HG03064 (cell line): ENCODE measurements at regions not wholly inside any gene's neighbourhood (a gene's known extent, or its start where the extent isn't known, plus 50 kb on each side); places are given as distances from the start of the nearest gene placed in this dataset.

Experiments used
- ATAC-seq: cut with Tn5 transposase; IDR thresholded peaks from one replicate; pipeline ENCODE4 v1.9.1; 2021; ENCODE audit warnings: low read depth; ENCODE audit not compliant: unreplicated experiment

DNA sequence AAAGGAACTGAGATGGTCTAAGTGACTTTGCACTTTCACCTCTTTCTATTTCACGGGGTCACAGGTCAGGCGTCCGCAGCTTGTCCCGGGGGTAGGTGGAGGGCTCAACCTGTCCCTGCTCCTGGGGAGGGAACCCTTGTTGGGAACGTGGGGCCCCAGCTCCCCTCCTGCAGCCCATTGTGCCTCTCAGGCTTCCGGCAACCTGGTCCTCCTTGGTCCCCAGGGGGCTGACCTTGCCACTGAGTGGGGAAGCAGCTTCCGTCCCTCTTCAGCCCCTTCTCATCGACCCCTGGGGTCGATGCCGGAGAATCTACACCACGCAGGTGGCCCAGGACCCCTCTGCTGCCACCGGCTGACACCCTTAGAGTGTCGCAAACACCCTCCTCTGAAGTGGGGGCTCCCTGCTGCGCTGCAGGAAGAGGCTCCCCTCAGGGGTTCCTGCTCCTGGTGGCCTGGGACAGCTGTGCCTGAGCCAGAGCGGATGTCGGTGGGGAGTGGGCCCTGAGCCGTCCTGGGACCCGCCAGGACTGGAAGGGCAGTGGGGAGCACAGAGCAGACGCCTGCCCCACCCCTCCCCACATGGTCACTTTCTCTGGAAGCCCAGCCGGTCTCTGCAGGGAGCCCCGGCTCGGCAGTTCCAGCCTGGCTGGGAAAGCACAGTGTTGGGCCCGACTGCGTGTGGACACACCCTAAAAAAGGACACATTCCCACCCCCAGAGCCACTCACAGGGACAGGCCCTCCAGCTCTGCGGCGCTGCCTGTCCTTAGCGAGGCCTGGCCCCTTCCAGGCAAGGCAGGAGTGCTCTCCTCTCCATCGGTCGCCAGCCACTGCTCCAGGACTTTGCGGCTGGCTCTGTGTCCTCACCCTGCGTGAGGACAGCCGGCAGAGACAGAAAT, 357.5 kb upstream of the SHH start:
- ATAC-seq = no peak

DNA sequence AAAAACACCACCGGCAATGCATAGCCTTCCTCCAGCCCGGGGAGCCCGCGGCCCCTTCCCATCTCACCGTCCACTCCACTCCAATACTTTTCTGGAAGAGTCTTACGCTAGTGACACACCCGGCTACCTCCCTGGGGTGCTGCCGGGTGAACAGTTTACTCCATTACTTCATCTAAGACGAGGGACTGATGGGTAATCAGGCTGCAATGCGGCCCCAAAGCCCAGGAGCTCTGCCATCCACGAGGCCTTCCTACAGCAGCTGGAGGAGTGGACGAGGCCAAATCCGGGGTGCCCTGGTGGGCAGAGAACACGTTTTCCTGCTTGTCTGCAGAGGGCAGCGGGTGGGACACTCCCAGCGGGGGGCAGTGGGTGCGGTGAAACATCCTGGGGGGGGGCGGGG, 356.2 kb upstream of the SHH start:
- no peak for ATAC-seq

DNA sequence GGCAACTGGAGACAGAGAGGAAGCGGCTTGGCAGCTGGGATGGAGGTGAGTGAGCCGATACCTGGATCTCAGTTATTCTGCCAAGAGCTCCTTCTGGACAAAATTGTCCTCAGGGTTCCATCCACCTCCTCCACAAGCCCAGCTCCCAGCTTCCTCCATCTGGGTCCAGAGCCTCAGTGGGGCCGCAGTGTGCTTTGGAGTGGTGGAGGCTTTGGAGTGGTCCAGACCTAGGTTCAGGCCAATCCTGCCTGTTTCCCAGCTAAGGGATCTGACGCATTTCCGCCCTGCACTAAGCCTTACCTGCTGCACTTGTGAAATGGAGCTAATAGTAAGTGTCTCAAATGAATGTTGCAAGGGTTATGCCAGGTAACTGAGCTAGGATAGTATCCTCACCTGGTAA, 355.7 kb upstream of the SHH start:
- no peak for ATAC-seq

DNA sequence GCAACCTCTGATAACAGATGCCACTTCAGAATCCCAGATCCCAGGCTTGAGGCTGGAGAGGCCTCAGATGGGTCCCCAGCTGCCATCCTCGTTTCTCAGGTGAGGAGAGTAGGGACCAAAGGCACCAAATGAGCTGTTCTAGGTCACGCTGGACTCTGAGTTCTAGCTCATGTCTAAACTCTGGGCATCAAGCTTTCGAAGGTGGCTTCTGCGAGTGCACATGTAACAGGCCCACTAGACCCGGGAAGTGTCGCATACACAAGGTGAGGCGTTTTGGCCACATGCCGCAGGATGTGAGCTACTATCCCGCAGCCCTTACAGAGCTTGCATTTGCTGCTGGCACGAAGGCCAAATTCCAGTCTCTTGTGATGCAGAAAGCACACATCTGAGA, 355.1 kb upstream of the SHH start:
- ATAC-seq = no peak

DNA sequence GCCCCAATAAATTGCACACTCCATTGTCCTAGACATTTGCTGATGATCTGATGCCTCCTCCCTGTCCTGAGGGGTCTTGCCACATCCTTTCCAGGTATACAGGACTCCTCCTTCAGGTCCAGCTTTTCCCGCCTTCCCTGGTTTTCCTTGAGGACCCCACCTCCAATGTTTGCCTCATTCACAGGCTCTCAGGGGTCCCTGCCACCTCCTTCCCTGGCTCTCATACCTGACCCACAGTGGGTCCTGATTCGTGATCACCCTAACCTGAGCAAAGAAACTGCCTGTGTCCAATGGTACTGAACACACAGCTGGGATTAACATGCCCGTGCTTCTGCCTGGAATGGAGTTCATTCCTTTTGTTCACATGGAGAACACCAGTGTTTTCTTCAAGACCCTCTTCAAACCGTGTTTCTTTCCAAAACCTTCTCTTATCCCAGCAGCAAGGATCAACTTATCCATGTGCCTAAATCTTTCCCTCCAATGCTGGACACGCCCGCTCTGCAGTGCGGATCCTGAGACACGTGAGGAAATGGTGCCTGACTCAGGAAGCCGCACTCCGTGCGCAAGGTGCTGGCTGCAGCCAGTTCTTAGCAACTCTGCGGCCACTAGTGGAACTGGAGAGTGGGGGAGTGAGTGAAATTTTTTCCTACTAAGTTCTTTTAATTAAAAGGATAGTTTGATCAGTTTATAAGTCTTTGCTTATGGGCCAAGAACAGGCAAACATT, 354.6 kb upstream of the SHH start:
- ATAC-seq = no peak

DNA sequence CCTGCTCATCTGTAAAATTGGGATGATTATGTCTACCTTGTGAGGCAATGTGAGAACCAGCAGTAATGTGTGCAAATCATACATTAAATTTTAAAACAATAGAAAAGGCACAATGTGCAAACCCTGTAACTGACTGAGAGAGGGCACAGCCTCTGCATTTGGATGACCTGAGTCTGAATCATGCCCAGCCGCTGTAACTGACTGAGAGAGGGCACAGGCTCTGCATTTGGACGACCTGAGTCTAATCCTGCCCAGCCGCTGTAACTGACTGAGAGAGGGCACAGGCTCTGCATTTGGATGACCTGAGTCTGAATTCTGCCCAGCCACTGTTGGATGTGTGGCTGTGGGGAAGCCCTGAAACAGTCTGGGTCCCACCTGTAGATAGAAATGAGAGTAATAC, 351.5 kb upstream of the SHH start:
- ATAC-seq = no peak

DNA sequence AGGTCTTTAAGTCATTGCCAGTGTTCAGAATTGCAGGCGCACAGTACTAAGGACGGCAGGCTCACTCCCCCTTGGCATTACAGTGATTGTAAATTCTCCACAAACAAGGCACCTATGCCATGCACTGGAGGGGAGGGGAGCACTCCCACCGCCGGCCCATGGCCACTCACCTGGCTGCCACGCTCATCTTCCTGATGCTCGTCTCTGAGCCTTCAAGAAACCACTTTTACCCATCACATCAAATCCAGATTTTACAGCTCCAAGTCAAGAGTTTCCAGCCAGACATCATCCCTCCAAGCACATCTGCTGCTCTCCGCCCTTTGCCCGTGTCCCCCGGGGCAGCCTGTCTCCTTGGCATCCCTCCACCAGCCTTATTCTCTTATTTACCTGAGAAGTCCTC, 350.2 kb upstream of the SHH start:
- no peak for ATAC-seq

DNA sequence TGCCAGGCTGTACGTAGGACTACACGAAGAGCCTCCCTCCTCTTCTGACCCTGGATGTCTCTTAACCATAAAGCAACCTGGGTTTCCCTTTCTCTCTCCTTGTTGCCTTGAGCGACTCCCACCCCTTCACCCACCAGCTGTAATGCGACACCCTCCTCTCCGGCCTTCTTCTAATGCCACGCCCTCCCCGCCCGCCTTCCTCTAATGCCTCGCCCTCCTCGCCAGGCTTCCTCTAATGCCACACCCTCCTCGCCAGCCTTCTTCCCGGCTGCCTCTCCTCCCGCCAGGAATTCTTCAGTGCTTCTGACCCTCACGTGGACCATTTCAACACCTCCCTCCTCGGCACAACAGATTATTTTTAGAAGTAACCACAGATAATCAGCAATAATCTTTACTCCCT, 348.5 kb upstream of the SHH start:
- ATAC-seq = no peak

DNA sequence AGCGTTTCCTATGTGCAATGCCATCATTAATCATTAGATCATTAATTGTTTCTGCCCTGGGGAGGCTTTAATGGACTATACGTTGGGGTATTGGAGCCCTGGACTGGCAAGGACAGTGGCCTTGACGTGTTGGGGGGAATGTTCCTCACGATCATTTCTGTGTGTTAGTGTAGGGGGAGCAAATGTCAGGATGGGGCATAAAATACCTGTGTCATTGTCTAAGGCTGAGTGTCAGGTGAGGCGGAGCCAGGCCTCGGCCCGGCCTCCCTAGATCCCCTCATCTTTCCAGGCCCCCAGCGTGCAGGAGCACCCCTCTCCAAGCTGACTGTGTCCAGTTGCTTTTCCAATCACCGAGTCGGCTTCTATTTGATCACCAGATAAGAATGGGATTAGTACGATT, 346.4 kb upstream of the SHH start:
- no peak for ATAC-seq

DNA sequence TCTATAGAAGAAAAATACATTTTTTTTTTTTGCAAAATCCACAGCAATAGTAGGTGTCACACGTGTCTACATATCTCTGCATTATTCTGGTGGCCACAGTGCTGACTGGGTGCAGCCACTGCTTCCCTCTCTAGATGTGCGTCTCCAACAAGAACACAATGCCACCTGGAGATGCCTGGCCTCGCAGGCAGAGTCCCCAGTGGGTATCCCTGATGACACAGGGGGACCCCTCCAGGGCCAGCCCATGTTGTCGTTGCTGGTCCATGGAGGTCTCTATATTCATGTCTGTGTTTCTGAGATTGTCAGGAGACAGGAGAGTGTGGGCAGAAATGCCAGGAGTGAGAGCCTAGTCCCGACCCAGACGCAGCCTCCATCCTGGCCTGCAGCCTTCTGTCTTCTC, 345.9 kb upstream of the SHH start:
- ATAC-seq = no peak

DNA sequence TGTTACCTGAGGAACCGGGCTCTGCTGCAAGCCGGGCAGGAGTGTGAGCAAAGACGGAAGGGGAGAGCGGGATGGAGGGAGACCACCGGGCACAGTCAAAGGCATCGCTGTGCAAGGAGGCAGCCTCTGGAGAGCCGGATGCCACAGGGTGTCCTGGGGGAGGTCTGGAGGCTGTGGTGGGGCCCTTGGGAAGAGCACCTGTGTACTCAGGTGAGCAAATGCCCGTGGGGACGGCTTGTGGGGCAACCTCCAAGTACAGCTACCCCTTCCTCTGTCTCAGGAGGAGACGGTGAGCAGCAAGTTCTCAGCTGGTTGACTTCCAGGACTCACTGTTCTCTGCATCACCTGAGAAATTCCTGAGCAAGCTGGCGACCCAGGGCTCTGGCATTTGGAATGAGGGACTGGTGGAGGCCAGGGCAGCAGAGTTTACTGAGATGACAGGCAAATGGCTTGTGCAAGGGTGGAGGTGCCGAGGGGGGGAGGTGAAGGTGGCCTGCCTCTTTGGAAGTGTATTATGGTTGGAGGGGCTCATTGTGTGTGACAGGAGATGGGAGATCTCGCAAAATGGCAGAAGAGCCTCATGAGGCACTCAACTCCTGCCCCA, 345.2 kb upstream of the SHH start:
- no peak for ATAC-seq

DNA sequence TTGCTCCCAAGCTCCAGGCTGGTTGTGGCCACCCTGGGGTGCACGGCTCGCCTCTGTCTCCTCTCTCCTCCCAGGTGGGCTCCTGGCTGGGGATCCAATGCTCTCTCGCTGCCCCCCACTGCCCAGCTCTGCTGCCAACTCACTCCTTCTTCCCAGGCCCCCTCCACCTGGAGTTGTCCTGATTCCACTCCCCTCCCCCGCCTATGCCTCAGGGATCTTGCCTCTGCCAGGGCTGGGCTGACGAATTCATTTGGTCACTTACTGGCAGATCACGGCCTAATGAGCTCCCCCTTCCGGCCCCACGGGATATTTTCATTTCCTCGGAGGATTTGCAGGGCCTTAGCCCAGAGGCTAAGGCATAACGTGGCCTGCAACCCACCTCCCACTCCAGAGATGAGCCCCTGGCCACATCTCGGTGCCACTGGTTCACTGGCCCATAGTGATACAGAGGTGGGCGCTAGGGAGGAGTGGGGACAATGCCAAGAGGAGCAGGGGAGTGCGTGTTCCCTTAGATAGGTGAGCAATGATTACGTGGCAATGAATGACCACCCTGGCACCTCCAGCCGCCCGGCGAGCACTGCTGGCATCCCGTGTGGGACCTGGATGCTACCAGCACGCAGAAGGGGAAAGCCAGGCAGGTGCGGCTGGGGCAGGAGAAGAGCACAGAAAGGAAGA, 344.6 kb upstream of the SHH start:
- ATAC-seq = no peak

DNA sequence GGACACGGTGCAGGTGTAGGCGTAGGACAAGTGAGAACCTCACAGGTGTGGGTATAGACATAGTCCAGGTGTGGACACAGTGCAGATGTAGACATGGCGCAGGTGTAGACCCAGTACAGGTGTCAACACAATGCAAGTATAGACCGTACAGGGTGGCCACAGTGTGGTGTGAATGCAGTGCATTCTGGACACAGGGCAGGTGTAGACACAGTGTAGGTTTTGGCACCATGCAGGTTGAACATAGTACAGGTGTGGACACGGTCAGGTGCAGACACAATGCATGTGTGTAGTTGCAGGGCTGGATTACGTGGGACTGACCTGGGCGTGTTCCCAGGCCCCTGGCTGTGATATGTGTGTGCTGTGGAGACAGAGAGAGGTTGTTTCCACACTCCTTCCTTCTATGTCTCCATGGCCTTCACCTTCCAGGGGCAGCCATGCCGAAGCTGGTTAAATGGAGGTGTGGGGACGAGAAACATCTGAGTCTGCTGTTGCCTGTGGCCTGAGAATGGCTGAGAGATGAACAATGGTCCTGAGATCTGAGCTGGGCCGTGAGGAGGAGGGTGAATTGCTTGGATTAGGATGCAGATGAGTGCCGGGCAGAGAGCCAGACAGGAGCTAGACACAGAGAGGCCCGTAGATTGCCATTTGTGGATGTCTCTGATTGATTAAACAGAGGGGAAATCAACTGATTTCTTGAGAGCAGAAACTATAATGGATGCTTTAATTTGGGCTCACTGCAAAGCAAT, 343.9 kb upstream of the SHH start:
- no peak for ATAC-seq

DNA sequence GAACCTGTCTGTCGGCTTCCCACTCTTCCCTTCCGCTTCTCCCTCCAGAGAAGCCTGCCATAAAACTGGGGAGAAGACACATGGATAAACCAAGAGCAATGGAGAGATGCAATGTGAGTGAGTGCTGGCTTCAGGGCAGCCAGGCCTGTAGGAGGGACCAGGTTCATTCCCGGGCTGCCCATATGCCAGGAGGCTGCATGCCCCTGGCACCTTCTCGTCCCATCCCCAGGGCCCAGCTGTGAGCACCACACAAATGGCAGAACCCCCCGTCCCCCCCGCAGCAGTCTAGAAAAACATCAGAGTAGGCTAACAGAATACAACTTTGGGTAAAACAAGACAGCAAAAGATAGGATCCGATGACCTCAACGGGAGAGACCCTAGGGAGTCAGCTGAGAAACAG, 341.3 kb upstream of the SHH start:
- no peak for ATAC-seq

DNA sequence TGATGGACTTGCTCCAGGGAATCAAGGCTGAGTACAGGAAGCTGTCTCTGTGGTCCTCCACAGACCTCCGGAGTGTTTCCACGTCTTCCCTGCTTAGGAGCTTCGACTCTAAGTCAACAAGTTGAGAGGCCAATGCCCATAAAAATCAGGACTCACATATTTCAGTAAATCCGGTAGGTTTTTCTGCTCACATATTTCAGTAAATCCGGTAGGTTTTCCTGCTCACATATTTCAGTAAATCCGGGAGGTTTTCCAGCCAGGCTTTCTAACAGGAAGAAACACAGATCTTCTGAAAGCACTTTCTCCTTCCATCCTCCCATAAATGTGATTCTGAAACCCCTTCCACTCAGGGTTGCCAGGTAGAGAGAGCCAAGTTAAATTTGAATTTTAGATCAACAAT, 340.1 kb upstream of the SHH start:
- no peak for ATAC-seq

DNA sequence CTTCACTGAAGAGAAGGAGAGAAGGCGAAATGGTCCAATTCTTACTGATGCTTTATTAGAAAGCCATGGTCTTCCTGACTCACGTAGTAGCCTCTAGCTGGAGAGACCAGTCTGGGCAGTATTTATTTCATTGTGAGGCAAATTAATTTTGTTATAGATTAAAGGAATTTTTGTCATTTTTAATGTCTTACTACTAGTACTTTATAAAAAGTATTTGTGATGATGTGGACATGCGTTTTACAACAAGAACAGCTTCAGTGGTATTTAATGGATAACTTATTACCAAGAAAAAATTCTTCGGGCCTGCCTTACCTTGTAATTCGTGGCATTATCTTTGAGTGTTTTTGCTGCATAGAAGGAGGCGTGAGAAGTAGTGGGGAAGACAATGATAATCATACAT, 339.4 kb upstream of the SHH start:
- no peak for ATAC-seq

DNA sequence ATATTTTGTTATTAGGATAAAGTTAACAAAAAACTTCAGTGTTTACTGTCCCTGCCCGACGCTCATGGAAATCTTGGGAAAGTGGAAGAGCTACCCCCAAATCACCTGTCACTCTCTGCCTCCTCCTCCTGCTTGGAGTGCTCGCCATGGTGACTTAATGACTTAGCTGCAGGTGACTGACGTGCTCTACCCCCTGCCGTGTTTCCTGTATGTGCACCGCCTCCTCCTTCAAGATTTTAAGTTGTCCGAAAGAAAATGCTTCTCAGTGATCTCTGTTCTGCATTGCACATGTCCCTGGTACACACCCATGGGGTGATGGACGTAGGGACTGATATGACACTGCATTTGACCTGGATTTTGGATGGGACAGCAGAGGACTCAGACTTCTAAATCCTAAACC, 338.8 kb upstream of the SHH start:
- no peak for ATAC-seq

DNA sequence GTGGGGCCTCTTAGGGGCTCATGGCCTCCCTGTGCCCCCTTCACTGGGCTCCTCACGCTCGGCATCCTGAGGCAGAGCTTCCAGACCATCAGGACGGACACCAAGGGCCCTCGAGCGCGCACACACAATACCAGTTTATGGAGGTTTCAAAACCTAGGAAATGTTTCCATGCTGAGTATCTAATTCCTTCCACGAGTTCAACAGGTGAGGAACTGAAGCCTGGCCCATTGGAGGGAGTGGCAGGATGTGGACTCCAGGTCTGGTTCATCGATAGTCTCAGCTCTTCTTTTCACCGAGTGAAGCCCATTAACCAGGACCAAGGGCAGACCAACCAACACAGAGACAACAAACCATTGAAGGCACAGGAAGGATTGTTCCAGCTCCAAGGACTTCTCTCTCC, 336.7 kb upstream of the SHH start:
- no peak for ATAC-seq

DNA sequence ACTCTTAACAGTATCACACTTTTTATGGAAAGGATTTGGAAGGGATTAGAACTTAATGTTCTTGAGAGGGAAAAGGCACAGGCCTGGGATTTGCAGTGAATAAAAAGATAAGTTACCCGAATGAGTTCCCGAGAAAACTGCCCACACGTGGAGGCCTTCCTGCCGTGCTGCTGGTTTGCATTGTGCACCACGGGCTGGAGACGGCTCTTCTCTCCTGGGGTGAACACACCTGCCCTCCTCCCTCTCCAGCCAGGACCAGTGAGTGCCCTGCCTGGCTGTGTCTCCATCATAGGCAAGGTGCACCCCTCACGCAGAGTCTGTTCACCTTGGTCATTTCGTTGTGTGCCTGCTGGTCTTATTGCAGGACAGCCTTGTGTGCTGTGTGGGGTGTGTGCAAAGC, 336.3 kb upstream of the SHH start:
- no peak for ATAC-seq

DNA sequence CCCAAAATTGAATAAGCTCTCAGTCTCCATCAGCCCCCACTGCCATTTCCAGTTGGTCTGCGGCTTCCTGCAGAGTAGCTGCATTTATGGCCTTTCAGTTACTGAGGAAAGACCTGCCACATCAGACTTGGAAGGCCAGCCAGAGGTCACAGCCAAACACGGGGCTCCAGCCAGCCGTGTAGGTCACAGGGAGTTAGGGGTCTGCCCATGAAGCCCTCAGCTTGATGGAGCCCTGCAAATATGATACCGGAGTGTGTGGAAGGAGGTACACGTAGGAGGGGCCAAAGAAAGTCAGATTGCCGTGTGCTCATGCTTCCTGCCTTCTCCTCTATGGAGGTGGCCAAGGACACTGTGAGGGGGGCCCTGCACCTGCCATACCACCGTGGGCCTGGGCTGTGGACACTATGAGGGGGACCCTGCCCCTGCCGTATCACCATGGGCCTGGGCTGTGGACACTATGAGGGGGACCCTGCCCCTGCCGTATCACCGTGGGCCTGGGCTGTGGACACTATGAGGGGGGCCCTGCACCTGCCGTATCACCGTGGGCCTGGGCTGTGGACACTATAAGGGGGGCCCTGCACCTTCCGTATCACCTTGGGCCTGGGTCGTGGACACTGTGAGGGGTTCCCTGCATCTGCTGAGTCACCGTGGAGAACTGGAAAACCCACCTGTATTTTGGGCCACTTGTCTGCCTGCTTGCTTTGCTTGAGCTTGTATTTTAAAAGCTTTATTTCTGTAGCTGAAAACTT, 335.7 kb upstream of the SHH start:
- ATAC-seq = no peak
